Activated T-cell treated with anti-CD3 and anti-CD28 coated beads for 48 hours (primary cell): ENCODE measurements at regions not wholly inside any gene's neighbourhood (a gene's known extent, or its start where the extent isn't known, plus 50 kb on each side); places are given as distances from the start of the nearest gene placed in this dataset.
"Not testable (repeated sequence)": the region's sequence is repeated elsewhere in the genome, so short reads cannot be mapped to it uniquely, and the experiment has no call there.

Source experiments
- DNase-seq: peaks from one replicate; pipeline ENCODE4 v3.0.0-alpha.2; 2020; ENCODE audit warnings: low read depth

- no peak for DNase-seq
Observed at GRCh38 chr1:229885568-229886495, 181.2 kb upstream of the GALNT2 start.

- DNase-seq, result no peak
Observed at GRCh38 chr1:229886636-229887035, 180.4 kb upstream of the GALNT2 start.

- DNase-seq, result no peak
Observed at GRCh38 chr1:229887043-229887822, 179.8 kb upstream of the GALNT2 start.

GRCh38 chr1:229888157-229888556 lies 178.9 kb upstream of the GALNT2 start:
- DNase-seq, result no peak

- no peak for DNase-seq
Observed at GRCh38 chr1:229888561-229889001, 178.5 kb upstream of the GALNT2 start.

GRCh38 chr1:229889031-229889517 lies 178.0 kb upstream of the GALNT2 start:
- DNase-seq, result no peak

GRCh38 chr1:229891227-229891626 lies 175.8 kb upstream of the GALNT2 start:
- DNase-seq, result no peak

GRCh38 chr1:229892515-229893117 lies 174.4 kb upstream of the GALNT2 start:
- no peak for DNase-seq

GRCh38 chr1:229893762-229894444 lies 173.1 kb upstream of the GALNT2 start:
- no peak for DNase-seq

- DNase-seq, result no peak
Observed at GRCh38 chr1:229894532-229894931, 172.5 kb upstream of the GALNT2 start.

- DNase-seq, result no peak
Observed at GRCh38 chr1:229895605-229896004, 171.4 kb upstream of the GALNT2 start.

- no peak for DNase-seq
Observed at GRCh38 chr1:229896306-229896705, 170.7 kb upstream of the GALNT2 start.

GRCh38 chr1:229896861-229897260 lies 170.2 kb upstream of the GALNT2 start:
- DNase-seq, result no peak

- DNase-seq, result no peak
Observed at GRCh38 chr1:229897501-229897900, 169.5 kb upstream of the GALNT2 start.

- DNase-seq, result no peak
Observed at GRCh38 chr1:229900220-229900619, 166.8 kb upstream of the GALNT2 start.

GRCh38 chr1:229905031-229905545 lies 161.9 kb upstream of the GALNT2 start:
- DNase-seq, result no peak

GRCh38 chr1:229905652-229906051 lies 161.4 kb upstream of the GALNT2 start:
- no peak for DNase-seq

- no peak for DNase-seq
Observed at GRCh38 chr1:229907884-229908638, 159.0 kb upstream of the GALNT2 start.

- no peak for DNase-seq
Observed at GRCh38 chr1:229908689-229909088, 158.3 kb upstream of the GALNT2 start.

GRCh38 chr1:229913489-229913888 lies 153.5 kb upstream of the GALNT2 start:
- DNase-seq, result no peak

GRCh38 chr1:229919488-229919887 lies 147.6 kb upstream of the GALNT2 start:
- not testable (repeated sequence) for DNase-seq
